Body of pancreas (tissue), 4 donors: ENCODE measurements at regions not wholly inside any gene's neighbourhood (a gene's known extent, or its start where the extent isn't known, plus 50 kb on each side); places are given as distances from the start of the nearest gene placed in this dataset.
"Not testable (repeated sequence)": the region's sequence is repeated elsewhere in the genome, so short reads cannot be mapped to it uniquely, and the experiment has no call there.

Experiments
- ATAC-seq: fragments of 150-250 bp; one replicate; pipeline ENCODE4 v1.9.1; 2016
- DNase-seq, 4 donors: peaks; one replicate each; pipeline ENCODE4 v3.0.0-alpha.2; 2019
- H3K27ac ChIP-seq, 4 donors: fragments of 200-600 bp; sonication (generic); 1 replicate in 3 of 4; 2 replicates in 1 of 4; pipeline versions ENCODE4 v1.5.1 to v1.6.1; 2016 to 2019; ENCODE audit warnings: mild to moderate bottlenecking in 1 of 4, mixed read lengths in 1 of 4, moderate library complexity in 1 of 4
- H3K27me3 ChIP-seq, 2 donors: fragments of 200-600 bp; sonication (generic); one replicate each; pipeline ENCODE4 v1.6.0; 2016; ENCODE audit warnings: mild to moderate bottlenecking in 1 of 2
- H3K36me3 ChIP-seq, 2 donors: fragments of 200-600 bp; sonication (generic); replicated peaks in 1 of 2; 2 replicates each; pipeline ENCODE4 v1.5.1; 2016; ENCODE audit warnings: low read depth in 2 of 2; ENCODE audit not compliant: insufficient read depth in 1 of 2
- H3K4me1 ChIP-seq: fragments of 200-600 bp; sonication (generic); one replicate; pipeline ENCODE4 v1.6.0; 2016
- H3K4me3 ChIP-seq, 2 donors: fragments of 200-600 bp; sonication (generic); 1 replicate in 1 of 2; 2 replicates in 1 of 2; pipeline ENCODE4 v1.5.1; 2016 to 2019
- H3K9me3 ChIP-seq, 3 donors: fragments of 200-600 bp; sonication (generic); 1 replicate in 2 of 3; 2 replicates in 1 of 3; pipeline ENCODE4 v1.5.1; 2016
- CTCF ChIP-seq, 7 experiments: fragments of 450-650 bp in 4 of 7; fragments of 200-600 bp in 3 of 7; sonication (generic) in 3 of 7; IDR thresholded peaks; one replicate each; pipeline ENCODE4 v1.5.1; 2016 to 2019; ENCODE audit warnings: antibody characterized with exemption in 7 of 7
- POLR2A ChIP-seq, 3 donors: fragments of 450-650 bp; IDR thresholded peaks; one replicate each; pipeline ENCODE4 v1.6.1; 2016; ENCODE audit warnings: antibody characterized with exemption in 3 of 3, mild to moderate bottlenecking in 2 of 3
- WGBS, 2 donors: methylation state at CpG; one replicate each; pipeline ENCODE4 v1.1.5; 2017; 5-methylcytosine and 5-hydroxymethylcytosine counted together
- intact Hi-C: fragments of 100-400 bp; cut with DNase I; formaldehyde crosslinking; loops from one replicate; pipeline ENCODE4 v1.15.1; 2023

- DNase-seq, result no peak
- TF ChIP-seq CTCF (IDR thresholded peaks at IDR 0.05), result no peak
- TF ChIP-seq POLR2A (IDR thresholded peaks at IDR 0.05), result no peak
- H3K4me3 ChIP-seq, result no peak overlapping the region
- no peaks in the 10 kb centered on the region for H3K4me1 ChIP-seq
- no peak for ATAC-seq
- H3K27me3 ChIP-seq, result no peaks in the 10 kb centered on the region
- WGBS, 2 donors, result 57 to 95% methylated on average over 2 of the region's 2 CpGs
- intact Hi-C loops, result no loop called here
- H3K36me3 ChIP-seq, result no peaks in the 10 kb centered on the region
- H3K27ac ChIP-seq, result no peak overlapping the region
- H3K9me3 ChIP-seq, result no peaks in the 10 kb centered on the region
These were observed 158.7 kb downstream of the DISP1 start for GRCh38 chr1:222973561-222973960.

GRCh38 chr1:222974496-222974895 lies 159.7 kb downstream of the DISP1 start:
- no peaks in the 10 kb centered on the region for H3K9me3 ChIP-seq
- H3K27ac ChIP-seq, result no peak overlapping the region
- intact Hi-C loops, result no loop called here
- TF ChIP-seq CTCF (IDR thresholded peaks at IDR 0.05) (no peak), POLR2A (IDR thresholded peaks at IDR 0.05) (no peak)
- ATAC-seq (no peak), DNase-seq (no peak)
- no peaks in the 10 kb centered on the region for H3K27me3 ChIP-seq
- H3K4me3 ChIP-seq, result no peak overlapping the region
- H3K36me3 ChIP-seq, result no peaks in the 10 kb centered on the region
- no peaks in the 10 kb centered on the region for H3K4me1 ChIP-seq
- WGBS, 2 donors, result 88 to 95% methylated on average over 3 of the region's 3 CpGs

GRCh38 chr1:222975472-222976122 lies 160.8 kb downstream of the DISP1 start:
- no peak overlapping the region for H3K27ac ChIP-seq
- 35 to 37% methylated on average over 6 of the region's 6 CpGs for WGBS, 2 donors
- no peak for ATAC-seq

GRCh38 chr1:222976453-222976852 lies 161.6 kb downstream of the DISP1 start:
- no peak for DNase-seq
- no peaks in the 10 kb centered on the region for H3K4me1 ChIP-seq
- 48 to 68% methylated on average over 1 of the region's 1 CpG for WGBS, 2 donors
- no peaks in the 10 kb centered on the region for H3K9me3 ChIP-seq
- no peaks in the 10 kb centered on the region for H3K27me3 ChIP-seq
- no peak for TF ChIP-seq POLR2A (IDR thresholded peaks at IDR 0.05)
- TF ChIP-seq CTCF (IDR thresholded peaks at IDR 0.05), result no peak
- no peak overlapping the region for H3K4me3 ChIP-seq
- intact Hi-C loops, result no loop called here
- no peak for ATAC-seq
- H3K27ac ChIP-seq, result no peak overlapping the region
- no peaks in the 10 kb centered on the region for H3K36me3 ChIP-seq

More at GRCh38 chr1:222975472-222976122, 160.8 kb downstream of the DISP1 start:
- H3K36me3 ChIP-seq, result no peaks in the 10 kb centered on the region
- no peak overlapping the region for H3K4me3 ChIP-seq
- H3K4me1 ChIP-seq, result no peaks in the 10 kb centered on the region
- DNase-seq, result peak in 2 of 4 donors; percentile 5 to 8
- H3K27me3 ChIP-seq, result no peaks in the 10 kb centered on the region
- H3K9me3 ChIP-seq, result no peaks in the 10 kb centered on the region
- TF ChIP-seq POLR2A (IDR thresholded peaks at IDR 0.05), result no peak
- TF ChIP-seq CTCF (IDR thresholded peaks at IDR 0.05), result no peak
- intact Hi-C loops, result no loop called here

- H3K27me3 ChIP-seq, H3K36me3 ChIP-seq, ATAC-seq, H3K27ac ChIP-seq, H3K9me3 ChIP-seq, H3K4me1 ChIP-seq, DNase-seq, intact Hi-C loops, H3K4me3 ChIP-seq: not testable (repeated sequence)
- 93 to 97% methylated on average over 3 to 4 of the region's 5 CpGs for WGBS, 2 donors
These were observed 162.5 kb downstream of the DISP1 start for GRCh38 chr1:222977294-222977693.
